ENCODE measurements at regions not wholly inside any gene's neighbourhood (a gene's known extent, or its start where the extent isn't known, plus 50 kb on each side); places are given as distances from the start of the nearest gene placed in this dataset.

DNA sequence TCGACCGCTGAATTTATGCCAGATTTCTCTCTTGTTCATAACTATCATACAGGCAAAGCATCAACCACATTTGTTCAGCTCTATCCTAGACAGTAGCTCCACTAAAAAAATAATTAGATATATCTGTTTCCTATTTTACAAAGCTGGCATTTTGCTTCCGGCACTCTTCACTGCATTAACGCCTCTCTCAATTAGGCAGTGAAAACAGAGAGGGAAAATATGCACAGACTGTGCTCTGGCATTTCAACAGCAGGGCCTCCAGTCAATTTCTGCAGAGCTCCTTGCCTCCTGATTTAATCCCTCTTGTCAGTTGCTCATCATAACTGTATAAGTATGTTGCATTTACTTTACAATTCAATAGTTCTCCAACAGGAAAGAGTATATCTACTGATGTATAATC, 666.9 kb upstream of the INTU start:
- Histone ChIP-seq H2AFZ (ENCODE audit: low read depth, low read length) (no peak overlapping the region), H3K79me2 (ENCODE audit: insufficient read depth, low read length) (no peaks in the 10 kb centered on the region), H3K27me3 (ENCODE audit: insufficient read depth, low read length) (no peaks in the 10 kb centered on the region), H3K4me3 (ENCODE audit: insufficient read depth, low read depth, low read length) (no peak overlapping the region), H3K4me2 (ENCODE audit: low read length) (no peak overlapping the region), H3K4me1 (ENCODE audit: insufficient read depth, low read length) (no peaks in the 10 kb centered on the region), H3K36me3 (ENCODE audit: insufficient read depth, low read length) (no peaks in the 10 kb centered on the region), H4K20me1 (ENCODE audit: insufficient read depth, low read length) (no peaks in the 10 kb centered on the region), H3K9me3 (ENCODE audit: insufficient read depth, low read depth, low read length) (no peaks in the 10 kb centered on the region), H3K9ac (ENCODE audit: low read length) (no peak overlapping the region), H3K27ac (ENCODE audit: low read depth, low read length) (no peak overlapping the region)
- H3K27ac Mint-ChIP-seq (ENCODE audit: unreplicated experiment), result no peak overlapping the region
- no peaks in the 10 kb centered on the region for H3K4me1 Mint-ChIP-seq (ENCODE audit: low read depth, unreplicated experiment)
- no peak for DNase-seq (ENCODE audit: low read depth)
- H3K36me3 Mint-ChIP-seq (ENCODE audit: low read depth, unreplicated experiment), result no peaks in the 10 kb centered on the region
- no peak for FAIRE-seq
- H3K4me3 Mint-ChIP-seq (ENCODE audit: unreplicated experiment), result no peak overlapping the region
- no peaks in the 10 kb centered on the region for H3K27me3 Mint-ChIP-seq (ENCODE audit: low read depth, unreplicated experiment)
- no peaks in the 10 kb centered on the region for H3K9me3 Mint-ChIP-seq (ENCODE audit: unreplicated experiment)
- TF ChIP-seq, protein P1, sequence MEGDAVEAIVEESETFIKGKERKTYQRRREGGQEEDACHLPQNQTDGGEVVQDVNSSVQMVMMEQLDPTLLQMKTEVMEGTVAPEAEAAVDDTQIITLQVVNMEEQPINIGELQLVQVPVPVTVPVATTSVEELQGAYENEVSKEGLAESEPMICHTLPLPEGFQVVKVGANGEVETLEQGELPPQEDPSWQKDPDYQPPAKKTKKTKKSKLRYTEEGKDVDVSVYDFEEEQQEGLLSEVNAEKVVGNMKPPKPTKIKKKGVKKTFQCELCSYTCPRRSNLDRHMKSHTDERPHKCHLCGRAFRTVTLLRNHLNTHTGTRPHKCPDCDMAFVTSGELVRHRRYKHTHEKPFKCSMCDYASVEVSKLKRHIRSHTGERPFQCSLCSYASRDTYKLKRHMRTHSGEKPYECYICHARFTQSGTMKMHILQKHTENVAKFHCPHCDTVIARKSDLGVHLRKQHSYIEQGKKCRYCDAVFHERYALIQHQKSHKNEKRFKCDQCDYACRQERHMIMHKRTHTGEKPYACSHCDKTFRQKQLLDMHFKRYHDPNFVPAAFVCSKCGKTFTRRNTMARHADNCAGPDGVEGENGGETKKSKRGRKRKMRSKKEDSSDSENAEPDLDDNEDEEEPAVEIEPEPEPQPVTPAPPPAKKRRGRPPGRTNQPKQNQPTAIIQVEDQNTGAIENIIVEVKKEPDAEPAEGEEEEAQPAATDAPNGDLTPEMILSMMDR (IDR thresholded peaks at IDR 0.05; ENCODE audit: insufficient read depth, low read depth, low read length), result no peak
- TF ChIP-seq EZH2 (IDR thresholded peaks at IDR 0.05; ENCODE audit: insufficient read depth, low read length), result no peak

DNA sequence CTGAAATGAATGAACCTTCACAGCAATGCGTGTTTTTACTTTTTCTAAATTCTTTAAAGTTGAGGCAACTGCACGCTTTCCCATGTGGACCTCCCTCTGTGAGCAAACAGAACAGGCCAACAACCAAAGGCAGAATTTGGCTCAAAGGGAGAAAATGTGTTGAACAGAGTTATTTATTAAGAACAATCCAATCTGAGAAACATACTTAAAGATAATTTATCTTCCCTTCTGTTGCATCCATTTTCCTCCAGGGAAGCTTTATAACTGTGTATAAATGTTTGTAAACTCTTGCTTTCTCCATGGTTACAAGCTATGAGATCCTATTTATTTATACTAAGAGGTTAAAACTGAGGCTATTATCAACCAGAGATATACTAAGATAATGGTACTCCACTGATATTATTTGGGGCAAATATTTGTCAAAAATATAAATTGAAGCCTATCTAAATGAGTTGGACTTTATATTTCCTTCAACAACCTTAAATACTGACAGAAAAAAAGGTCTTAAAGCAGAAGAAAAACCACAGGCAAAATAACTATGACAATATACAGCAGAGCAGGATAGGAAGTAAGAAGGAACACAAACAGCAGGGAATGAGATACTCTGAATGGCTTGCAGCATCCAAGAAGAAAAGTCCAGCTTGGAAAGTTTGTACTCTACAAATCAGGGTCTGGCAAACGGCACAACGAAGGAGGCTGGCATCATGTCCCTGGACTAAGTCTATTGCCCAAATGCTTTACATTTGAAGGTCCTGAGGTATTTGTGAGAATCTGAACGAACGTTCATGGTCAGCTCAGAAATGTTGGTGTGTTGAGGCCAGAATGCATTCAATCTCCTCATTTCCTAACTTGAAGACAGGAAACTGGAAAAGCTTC, 663.2 kb upstream of the INTU start:
- H3K79me2 ChIP-seq (ENCODE audit: insufficient read depth, low read length), result no peaks in the 10 kb centered on the region
- no peaks in the 10 kb centered on the region for H3K27me3 ChIP-seq (ENCODE audit: insufficient read depth, low read length)
- Mint-ChIP-seq H3K27me3 (ENCODE audit: low read depth, unreplicated experiment) (no peaks in the 10 kb centered on the region), H3K4me1 (ENCODE audit: low read depth, unreplicated experiment) (no peaks in the 10 kb centered on the region), H3K27ac (ENCODE audit: unreplicated experiment) (no peak overlapping the region), H3K9me3 (ENCODE audit: unreplicated experiment) (no peaks in the 10 kb centered on the region), H3K4me3 (ENCODE audit: unreplicated experiment) (no peak overlapping the region), H3K36me3 (ENCODE audit: low read depth, unreplicated experiment) (no peaks in the 10 kb centered on the region)
- no peak overlapping the region for H3K27ac ChIP-seq (ENCODE audit: low read depth, low read length)
- no peaks in the 10 kb centered on the region for H3K4me1 ChIP-seq (ENCODE audit: insufficient read depth, low read length)
- FAIRE-seq, result no peak
- TF ChIP-seq EZH2 (IDR thresholded peaks at IDR 0.05; ENCODE audit: insufficient read depth, low read length), result no peak
- TF ChIP-seq, protein P1 (IDR thresholded peaks at IDR 0.05; ENCODE audit: insufficient read depth, low read depth, low read length), result no peak
- H3K9ac ChIP-seq (ENCODE audit: low read length), result no peak overlapping the region
- H3K36me3 ChIP-seq (ENCODE audit: insufficient read depth, low read length), result no peaks in the 10 kb centered on the region
- no peaks in the 10 kb centered on the region for H4K20me1 ChIP-seq (ENCODE audit: insufficient read depth, low read length)
- H3K9me3 ChIP-seq (ENCODE audit: insufficient read depth, low read depth, low read length), result no peaks in the 10 kb centered on the region
- DNase-seq (ENCODE audit: low read depth), result no peak
- no peak overlapping the region for H3K4me2 ChIP-seq (ENCODE audit: low read length)
- no peak overlapping the region for H3K4me3 ChIP-seq (ENCODE audit: insufficient read depth, low read depth, low read length)
- H2AFZ ChIP-seq (ENCODE audit: low read depth, low read length), result peak overlapping the region; percentile 30

DNA sequence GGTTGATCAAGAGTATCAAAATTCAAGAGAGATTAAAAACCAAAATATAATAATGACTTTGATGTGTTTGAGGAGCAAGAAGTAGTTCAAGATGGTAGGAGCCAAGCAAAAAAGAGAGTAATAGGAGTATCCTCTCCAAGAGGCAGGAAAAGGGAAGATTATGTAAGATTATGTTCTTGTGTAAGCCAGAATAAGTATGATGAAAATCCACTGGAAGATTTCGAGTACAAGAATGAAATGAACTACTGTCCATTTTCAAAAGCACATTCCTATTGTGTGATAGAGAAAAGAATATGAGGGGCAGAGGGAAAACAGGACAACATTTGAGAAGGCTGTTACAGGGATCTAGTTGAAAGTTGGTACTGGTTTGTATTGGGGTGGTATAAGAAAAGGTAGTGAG, 659.6 kb upstream of the INTU start:
- no peaks in the 10 kb centered on the region for H3K27me3 ChIP-seq (ENCODE audit: insufficient read depth, low read length)
- H3K4me3 Mint-ChIP-seq (ENCODE audit: unreplicated experiment), result no peak overlapping the region
- no peak overlapping the region for H3K27ac Mint-ChIP-seq (ENCODE audit: unreplicated experiment)
- DNase-seq (ENCODE audit: low read depth), result no peak
- peaks cover 9% of the 10 kb centered on the region for H3K4me1 Mint-ChIP-seq (ENCODE audit: low read depth, unreplicated experiment)
- no peak overlapping the region for H3K27ac ChIP-seq (ENCODE audit: low read depth, low read length)
- H3K9me3 ChIP-seq (ENCODE audit: insufficient read depth, low read depth, low read length), result no peaks in the 10 kb centered on the region
- no peaks in the 10 kb centered on the region for H4K20me1 ChIP-seq (ENCODE audit: insufficient read depth, low read length)
- H3K36me3 ChIP-seq (ENCODE audit: insufficient read depth, low read length), result no peaks in the 10 kb centered on the region
- H3K4me1 ChIP-seq (ENCODE audit: insufficient read depth, low read length), result no peaks in the 10 kb centered on the region
- H3K4me3 ChIP-seq (ENCODE audit: insufficient read depth, low read depth, low read length), result no peak overlapping the region
- no peak overlapping the region for H2AFZ ChIP-seq (ENCODE audit: low read depth, low read length)
- no peaks in the 10 kb centered on the region for H3K27me3 Mint-ChIP-seq (ENCODE audit: low read depth, unreplicated experiment)
- TF ChIP-seq, protein P1 (IDR thresholded peaks at IDR 0.05; ENCODE audit: insufficient read depth, low read depth, low read length), result no peak
- TF ChIP-seq EZH2 (IDR thresholded peaks at IDR 0.05; ENCODE audit: insufficient read depth, low read length), result no peak
- no peaks in the 10 kb centered on the region for H3K36me3 Mint-ChIP-seq (ENCODE audit: low read depth, unreplicated experiment)
- no peak overlapping the region for H3K9ac ChIP-seq (ENCODE audit: low read length)
- no peak overlapping the region for H3K4me2 ChIP-seq (ENCODE audit: low read length)
- H3K9me3 Mint-ChIP-seq (ENCODE audit: unreplicated experiment), result no peaks in the 10 kb centered on the region
- no peaks in the 10 kb centered on the region for H3K79me2 ChIP-seq (ENCODE audit: insufficient read depth, low read length)
- no peak for FAIRE-seq
